ENCODE measurements at regions not wholly inside any gene's neighbourhood (a gene's known extent, or its start where the extent isn't known, plus 50 kb on each side); places are given as distances from the start of the nearest gene placed in this dataset.
"Not testable (repeated sequence)": the region's sequence is repeated elsewhere in the genome, so short reads cannot be mapped to it uniquely, and the experiment has no call there.

DNA sequence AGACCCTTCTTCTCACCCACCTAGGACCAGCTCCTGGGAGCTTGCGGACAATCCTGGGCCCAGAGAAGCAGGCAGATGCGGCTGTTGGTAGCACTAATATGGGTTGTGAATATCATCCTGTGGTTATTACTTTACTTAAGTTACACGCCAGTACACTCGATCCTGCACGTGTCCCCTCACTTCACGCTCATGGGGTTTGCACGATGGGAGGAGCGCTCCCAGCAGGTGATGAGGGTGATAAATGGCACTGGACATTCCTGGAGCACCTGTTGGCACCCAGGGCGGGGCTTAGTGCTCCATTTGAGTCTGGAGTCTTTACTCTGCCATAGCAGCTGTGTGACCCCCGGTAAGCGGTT, 335.1 kb downstream of the PREX1 start:
- WGBS, 4 donors, result 85 to 94% (median 90%) methylated on average over 11 of the region's 11 CpGs
- Histone ChIP-seq H3K9me3 (no peaks in the 10 kb centered on the region), H3K4me3 (no peak overlapping the region), H3K27ac (no peak overlapping the region), H3K36me3 (no peaks in the 10 kb centered on the region), H3K4me1 (no peaks in the 10 kb centered on the region), H3K27me3 (peaks cover 0 to 4% (median 0%) of the 10 kb centered on the region in 9 donors)
- DNase-seq (peak in 1 of 5 donors; percentile 11), ATAC-seq (no peak)
- TF ChIP-seq, protein P1, sequence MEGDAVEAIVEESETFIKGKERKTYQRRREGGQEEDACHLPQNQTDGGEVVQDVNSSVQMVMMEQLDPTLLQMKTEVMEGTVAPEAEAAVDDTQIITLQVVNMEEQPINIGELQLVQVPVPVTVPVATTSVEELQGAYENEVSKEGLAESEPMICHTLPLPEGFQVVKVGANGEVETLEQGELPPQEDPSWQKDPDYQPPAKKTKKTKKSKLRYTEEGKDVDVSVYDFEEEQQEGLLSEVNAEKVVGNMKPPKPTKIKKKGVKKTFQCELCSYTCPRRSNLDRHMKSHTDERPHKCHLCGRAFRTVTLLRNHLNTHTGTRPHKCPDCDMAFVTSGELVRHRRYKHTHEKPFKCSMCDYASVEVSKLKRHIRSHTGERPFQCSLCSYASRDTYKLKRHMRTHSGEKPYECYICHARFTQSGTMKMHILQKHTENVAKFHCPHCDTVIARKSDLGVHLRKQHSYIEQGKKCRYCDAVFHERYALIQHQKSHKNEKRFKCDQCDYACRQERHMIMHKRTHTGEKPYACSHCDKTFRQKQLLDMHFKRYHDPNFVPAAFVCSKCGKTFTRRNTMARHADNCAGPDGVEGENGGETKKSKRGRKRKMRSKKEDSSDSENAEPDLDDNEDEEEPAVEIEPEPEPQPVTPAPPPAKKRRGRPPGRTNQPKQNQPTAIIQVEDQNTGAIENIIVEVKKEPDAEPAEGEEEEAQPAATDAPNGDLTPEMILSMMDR (IDR thresholded peaks at IDR 0.05), result no peak
- no peak for TF ChIP-seq POLR2A (IDR thresholded peaks at IDR 0.05)
- intact Hi-C loops (cut with DNase I), result no loop called here

DNA sequence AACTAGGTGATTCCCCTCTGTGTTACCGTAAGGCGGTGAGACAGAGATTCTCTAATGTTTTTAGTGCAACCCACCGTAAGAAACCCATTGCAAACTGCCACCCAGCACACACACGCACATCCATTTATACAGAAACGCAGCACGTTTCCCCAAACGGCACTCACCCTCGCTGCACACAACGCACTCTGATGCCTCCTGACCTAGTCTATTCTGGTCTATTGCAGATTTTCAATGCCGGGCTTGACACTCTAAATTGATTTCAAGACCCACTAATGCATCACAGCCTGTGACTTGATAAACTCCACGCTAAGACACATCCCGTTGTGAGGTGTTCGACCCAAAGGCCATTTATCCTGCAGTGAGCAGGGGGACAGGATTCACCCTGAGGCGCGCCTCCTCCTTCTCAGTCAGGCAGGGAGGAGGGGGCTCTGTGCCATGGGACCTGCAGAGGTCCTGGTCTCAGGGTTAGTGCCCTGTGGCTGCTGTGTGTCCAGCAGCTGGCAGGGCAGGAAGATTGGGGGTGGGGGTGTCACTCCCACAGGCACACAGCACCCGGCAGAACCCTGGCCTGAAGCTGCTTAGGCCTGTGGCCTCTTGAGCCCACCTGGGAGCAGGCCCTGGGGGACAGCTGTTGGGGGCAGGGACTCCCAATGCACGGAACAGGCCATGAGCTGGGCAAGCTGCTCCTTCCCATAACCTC, 335.6 kb downstream of the PREX1 start:
- Histone ChIP-seq H3K27ac (no peak overlapping the region), H3K36me3 (no peaks in the 10 kb centered on the region), H3K4me1 (no peaks in the 10 kb centered on the region), H3K4me3 (no peak overlapping the region), H3K9me3 (no peaks in the 10 kb centered on the region), H3K27me3 (peaks cover 0 to 4% (median 0%) of the 10 kb centered on the region in 9 donors)
- no peak for ATAC-seq
- intact Hi-C loops (cut with DNase I), result no loop called here
- peak in 1 of 5 donors; percentile 39 for DNase-seq
- TF ChIP-seq, protein P1 (IDR thresholded peaks at IDR 0.05), result no peak
- no peak for TF ChIP-seq POLR2A (IDR thresholded peaks at IDR 0.05)
- WGBS, 4 donors, result 79 to 90% (median 85%) methylated on average over 17 of the region's 17 CpGs

DNA sequence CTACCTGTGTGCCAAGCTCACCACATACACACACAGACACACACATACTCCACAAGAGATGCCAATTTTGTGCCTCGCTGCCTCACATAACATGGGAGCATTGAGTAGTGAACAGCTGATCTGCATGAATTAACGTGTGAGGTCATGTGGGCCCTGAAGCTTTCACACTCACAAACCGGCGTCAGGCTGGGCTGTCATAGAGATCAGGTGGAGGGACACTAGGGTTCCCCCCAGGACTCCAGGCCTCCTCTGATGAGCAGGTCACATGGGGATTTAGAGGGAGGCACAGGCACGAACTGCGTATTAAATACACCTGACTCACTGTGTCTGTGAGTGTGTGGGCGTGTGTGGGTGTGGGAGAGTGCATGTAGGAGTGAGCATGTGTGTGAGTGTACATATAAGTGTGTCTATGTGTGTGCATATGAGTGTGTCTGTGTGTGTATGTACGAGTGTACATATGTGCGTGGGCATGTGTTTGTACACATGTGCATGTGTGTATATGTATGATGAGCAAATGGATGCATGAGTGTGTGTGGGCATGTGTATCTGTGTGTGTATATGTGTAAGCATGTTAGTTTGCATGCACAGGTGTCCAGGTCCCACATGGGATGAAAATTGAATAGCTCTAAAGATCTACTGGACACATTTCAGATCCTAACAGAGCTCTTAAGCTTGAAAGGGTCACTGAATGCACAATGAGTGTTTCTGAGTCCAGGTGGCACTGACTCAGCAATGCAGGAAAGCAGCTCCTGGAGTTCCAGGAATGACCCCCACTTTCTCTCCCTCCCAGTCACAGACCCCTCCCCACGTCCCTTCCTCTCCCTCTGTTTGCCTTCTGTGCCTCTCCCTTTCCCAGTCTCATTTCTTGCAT, 336.6 kb downstream of the PREX1 start:
- H3K4me3 ChIP-seq, result no peak overlapping the region
- intact Hi-C loops (cut with DNase I), result no loop called here
- H3K9me3 ChIP-seq, result no peaks in the 10 kb centered on the region
- ATAC-seq (no peak), DNase-seq (no peak)
- WGBS, 4 donors, result 81 to 87% (median 82%) methylated on average over 10 of the region's 10 CpGs
- H3K4me1 ChIP-seq, result no peaks in the 10 kb centered on the region
- peaks cover 0 to 7% (median 0%) of the 10 kb centered on the region in 9 donors for H3K27me3 ChIP-seq
- no peak for TF ChIP-seq POLR2A (IDR thresholded peaks at IDR 0.05)
- TF ChIP-seq, protein P1 (IDR thresholded peaks at IDR 0.05), result no peak
- no peak overlapping the region for H3K27ac ChIP-seq
- H3K36me3 ChIP-seq, result no peaks in the 10 kb centered on the region

DNA sequence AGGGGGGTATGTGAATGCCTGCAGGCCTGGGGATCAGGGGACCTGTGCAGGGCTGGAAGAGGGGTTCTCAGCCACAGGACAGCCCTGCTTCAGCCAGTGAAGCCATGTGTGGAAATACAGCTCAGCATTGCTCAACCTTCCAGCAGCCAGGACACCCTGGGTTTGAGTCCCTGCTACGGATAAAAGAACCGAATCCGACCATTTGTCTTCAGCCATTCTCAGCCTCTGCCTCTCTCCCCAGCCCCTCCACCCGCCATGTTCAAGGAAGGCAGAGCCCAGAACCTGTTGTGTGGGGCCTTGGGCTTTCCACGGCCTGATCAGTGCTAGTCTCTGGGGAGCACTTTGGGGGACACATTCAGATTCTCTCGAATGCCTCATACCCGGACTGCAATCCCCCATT, 337.5 kb downstream of the PREX1 start:
- DNase-seq; intact Hi-C loops (cut with DNase I): not testable (repeated sequence)

More for the DNA sequence above, 337.5 kb downstream of the PREX1 start:
- H3K36me3 ChIP-seq, H3K4me1 ChIP-seq, ATAC-seq, H3K9me3 ChIP-seq, H3K4me3 ChIP-seq, H3K27ac ChIP-seq: not testable (repeated sequence)
- H3K27me3 ChIP-seq, result peaks cover 0 to 12% (median 0%) of the 10 kb centered on the region in 9 donors
- WGBS, 4 donors, result 67 to 79% (median 71%) methylated on average over 5 to 7 of the region's 7 CpGs
